HL-60 (cell line): ENCODE measurements at regions not wholly inside any gene's neighbourhood (a gene's known extent, or its start where the extent isn't known, plus 50 kb on each side); places are given as distances from the start of the nearest gene placed in this dataset.
A peak's percentile ranks its signal among the peaks of the same experiment; 100 is the strongest.

Source experiments
- DNase-seq, 2 experiments: peaks; one replicate each; pipeline ENCODE4 v3.0.0-alpha.2; 2010 to 2020; ENCODE audit warnings: low read depth in 1 of 2, low spot score in 1 of 2
- H3K27ac ChIP-seq: fragments of 250-450 bp; sonication (Bioruptor Pico); replicated peaks from 2 replicates; pipeline ENCODE4 v1.5.1; 2020; ENCODE audit warnings: mild to moderate bottlenecking, moderate library complexity
- H3K27me3 ChIP-seq: fragments of 250-450 bp; sonication (Bioruptor Pico); 2 replicates; pipeline ENCODE4 v1.5.1; 2021; ENCODE audit warnings: mild to moderate bottlenecking, moderate library complexity; ENCODE audit not compliant: insufficient read depth, poor library complexity, severe bottlenecking
- H3K4me3 ChIP-seq: replicated peaks from 2 replicates; pipeline ENCODE4 v1.5.1; 2011; ENCODE audit warnings: mild to moderate bottlenecking, control low read depth, low read length; ENCODE audit not compliant: insufficient read depth
- CTCF ChIP-seq: IDR thresholded peaks from one replicate; pipeline ENCODE4 v1.5.1; 2011; ENCODE audit warnings: low read length, control low read depth, inconsistent platforms; ENCODE audit not compliant: insufficient read depth
- GABPA ChIP-seq: IDR thresholded peaks from 2 replicates; pipeline ENCODE4 v1.6.1; 2012; ENCODE audit warnings: low read depth
- POLR2AphosphoS5 ChIP-seq: IDR thresholded peaks from 2 replicates; pipeline ENCODE4 v1.6.1; 2012; ENCODE audit warnings: low read depth
- REST ChIP-seq: IDR thresholded peaks from 2 replicates; pipeline ENCODE4 v1.6.1; 2012; ENCODE audit warnings: low read depth; ENCODE audit not compliant: insufficient replicate concordance
- SPI1 ChIP-seq: IDR thresholded peaks from 2 replicates; pipeline ENCODE4 v1.6.1; 2012; ENCODE audit warnings: low read depth, mild to moderate bottlenecking, borderline replicate concordance

GRCh38 chr1:186609183-186609582 is 71.0 kb downstream of the PTGS2 start:
- TF ChIP-seq SPI1, result no peak
- TF ChIP-seq CTCF, result no peak
- no peak for TF ChIP-seq POLR2AphosphoS5
- TF ChIP-seq GABPA, result no peak
- no peak for TF ChIP-seq REST
- Histone ChIP-seq H3K4me3 (no peak overlapping the region), H3K27me3 (no peaks in the 10 kb centered on the region), H3K27ac (no peak overlapping the region)
- no peak for DNase-seq

- peak in 1 of 2 experiments; percentile 66 for DNase-seq
- Histone ChIP-seq H3K27ac (no peak overlapping the region), H3K27me3 (no peaks in the 10 kb centered on the region), H3K4me3 (no peak overlapping the region)
- TF ChIP-seq REST (no peak), CTCF (peak; percentile 75), SPI1 (0 out of 2 replicates have a peak, but pooled peaks have one; percentile 23)
Measured at GRCh38 chr1:186605762-186606350, 74.4 kb downstream of the PTGS2 start.

GRCh38 chr1:186595969-186596368 is 84.3 kb downstream of the PTGS2 start:
- no peak for DNase-seq
- TF ChIP-seq SPI1 (no peak), REST (no peak), GABPA (no peak), POLR2AphosphoS5 (no peak), CTCF (no peak)
- H3K27ac ChIP-seq, result no peak overlapping the region
- no peak overlapping the region for H3K4me3 ChIP-seq
- H3K27me3 ChIP-seq, result no peaks in the 10 kb centered on the region
